Panc1 (cell line): ENCODE measurements at regions not wholly inside any gene's neighbourhood (a gene's known extent, or its start where the extent isn't known, plus 50 kb on each side); places are given as distances from the start of the nearest gene placed in this dataset.

Experiments
- ATAC-seq: fragments of 200-7000 bp; cut with Tn5 transposase; 2 replicates; pipeline ENCODE4 v1.9.1; 2020; ENCODE audit warnings: mild to moderate bottlenecking, moderate library complexity
- BruUV-seq: library from RNA; stranded (reverse); fragments of 400-500 nt; replicated peaks from 2 replicates; lab custom pipeline; 2021; lab: Mats Ljungman, UMichigan
- CTCF ChIA-PET: fragments of 300-600 bp; sonication (Branson Sonifier 250); formaldehyde crosslinking; loops from one replicate; lab custom pipeline; 2022; ENCODE audit warnings: antibody characterized with exemption; lab: Charles Lee
- POLR2A ChIA-PET: fragments of 300-600 bp; sonication (Branson Sonifier 250); formaldehyde crosslinking; loops from one replicate; lab custom pipeline; 2022; ENCODE audit warnings: antibody characterized with exemption; lab: Charles Lee
- DNase-seq: peaks from one replicate; pipeline ENCODE4 v3.0.0-alpha.2; 2010; ENCODE audit warnings: low read depth, low spot score
- H3K27ac ChIP-seq: 2 replicates; pipeline ENCODE4 v1.5.1; 2011; ENCODE audit warnings: mild to moderate bottlenecking, low read length, inconsistent platforms
- H3K27me3 ChIP-seq: fragments of 200-500 bp; sonication (Bioruptor generic); 2 replicates; pipeline ENCODE4 v1.6.0; 2014; ENCODE audit warnings: low read length, inconsistent platforms; ENCODE audit not compliant: control insufficient read depth, insufficient read depth
- H3K36me3 ChIP-seq: fragments of 200-500 bp; sonication (Bioruptor generic); 2 replicates; pipeline ENCODE4 v1.5.1; 2014; ENCODE audit warnings: inconsistent platforms, mild to moderate bottlenecking, low read length, moderate library complexity; ENCODE audit not compliant: control insufficient read depth, insufficient read depth
- H3K4me1 ChIP-seq: 2 replicates; pipeline ENCODE4 v1.5.1; 2011; ENCODE audit warnings: inconsistent platforms, mild to moderate bottlenecking, low read length, moderate library complexity; ENCODE audit not compliant: control insufficient read depth, insufficient read depth
- H3K4me3 ChIP-seq, 2 experiments: 2 replicates each; pipeline ENCODE4 v1.5.1; 2011 to 2012; ENCODE audit warnings: low read depth in 2 of 2, low read length in 2 of 2, mild to moderate bottlenecking in 2 of 2, inconsistent platforms in 1 of 2, moderate library complexity in 1 of 2
- H3K9me3 ChIP-seq: fragments of 200-500 bp; sonication (Bioruptor generic); 2 replicates; pipeline ENCODE4 v1.5.1; 2014; ENCODE audit warnings: low read depth, mild to moderate bottlenecking, inconsistent platforms, low read length, moderate library complexity; ENCODE audit not compliant: control insufficient read depth, insufficient read depth
- POLR2AphosphoS5 ChIP-seq: IDR thresholded peaks from 2 replicates; pipeline ENCODE4 v1.6.1; 2012; ENCODE audit warnings: mild to moderate bottlenecking, low read depth, low read length, moderate library complexity
- REST ChIP-seq, 2 experiments: IDR thresholded peaks; 2 replicates each; pipeline ENCODE4 v1.6.1; 2011 to 2012; ENCODE audit warnings: low read depth in 2 of 2, control low read depth in 1 of 2, low read length in 1 of 2, mild to moderate bottlenecking in 1 of 2, moderate library complexity in 1 of 2; ENCODE audit not compliant: insufficient read depth in 1 of 2
- SIN3A ChIP-seq: IDR thresholded peaks from 2 replicates; pipeline ENCODE4 v1.6.1; 2012; ENCODE audit warnings: low read depth, mild to moderate bottlenecking, low read length, moderate library complexity, borderline replicate concordance; ENCODE audit not compliant: insufficient read depth
- TCF7L2 ChIP-seq: IDR thresholded peaks from 2 replicates; pipeline ENCODE4 v1.6.1; 2011; ENCODE audit warnings: mild to moderate bottlenecking, low read depth, low read length, inconsistent platforms
- in situ Hi-C: cut with HindIII; loops from 2 replicates; pipeline ENCODE4 v1.10.0; 2016; ENCODE audit warnings: low sequenced_read_pairs, low pct_unique_long_range_greater_than_20kb
- intact Hi-C: fragments of 100-400 bp; cut with micrococcal nuclease; formaldehyde crosslinking; loops from one replicate; pipeline ENCODE4 v1.10.0; 2022; ENCODE audit not compliant: unreplicated experiment
- TF ChIP-seq, protein P1 (sequence below): fragments of 450-650 bp; IDR thresholded peaks from 2 replicates; pipeline ENCODE4 v1.5.1; 2017; ENCODE audit warnings: mild to moderate bottlenecking

DNA sequence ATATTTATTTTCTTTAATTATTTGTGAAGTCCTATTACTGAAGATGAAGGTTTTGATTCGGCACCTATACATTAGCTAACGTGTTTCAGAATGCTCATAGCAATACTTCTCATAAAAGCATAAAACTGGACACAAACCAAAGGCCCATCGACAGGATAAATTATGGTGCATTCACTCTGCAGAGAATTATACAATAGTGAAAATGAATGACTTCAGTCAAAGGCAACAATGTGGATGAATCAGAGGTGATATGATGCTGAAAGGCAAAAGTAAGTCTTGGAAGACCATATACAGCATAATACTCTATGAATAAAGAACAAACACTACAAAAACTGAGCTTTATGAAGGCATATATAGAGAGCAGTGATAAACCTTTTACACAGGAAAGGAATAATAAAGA, 156.6 kb upstream of the EGLN3 start:
- no TSS peak for BruUV-seq
- Histone ChIP-seq H3K36me3 (no peaks in the 10 kb centered on the region), H3K9me3 (no peaks in the 10 kb centered on the region), H3K27ac (no peak overlapping the region), H3K4me3 (no peak overlapping the region), H3K27me3 (no peaks in the 10 kb centered on the region), H3K4me1 (peaks cover 6% of the 10 kb centered on the region)
- DNase-seq (no peak), ATAC-seq (no peak)
- ChIA-PET POLR2A (no interaction called here), CTCF (no interaction called here)
- in situ Hi-C loops (no loop called here), intact Hi-C loops (no loop called here)
- no peak for TF ChIP-seq SIN3A
- no peak for TF ChIP-seq POLR2AphosphoS5
- TF ChIP-seq, protein P1, sequence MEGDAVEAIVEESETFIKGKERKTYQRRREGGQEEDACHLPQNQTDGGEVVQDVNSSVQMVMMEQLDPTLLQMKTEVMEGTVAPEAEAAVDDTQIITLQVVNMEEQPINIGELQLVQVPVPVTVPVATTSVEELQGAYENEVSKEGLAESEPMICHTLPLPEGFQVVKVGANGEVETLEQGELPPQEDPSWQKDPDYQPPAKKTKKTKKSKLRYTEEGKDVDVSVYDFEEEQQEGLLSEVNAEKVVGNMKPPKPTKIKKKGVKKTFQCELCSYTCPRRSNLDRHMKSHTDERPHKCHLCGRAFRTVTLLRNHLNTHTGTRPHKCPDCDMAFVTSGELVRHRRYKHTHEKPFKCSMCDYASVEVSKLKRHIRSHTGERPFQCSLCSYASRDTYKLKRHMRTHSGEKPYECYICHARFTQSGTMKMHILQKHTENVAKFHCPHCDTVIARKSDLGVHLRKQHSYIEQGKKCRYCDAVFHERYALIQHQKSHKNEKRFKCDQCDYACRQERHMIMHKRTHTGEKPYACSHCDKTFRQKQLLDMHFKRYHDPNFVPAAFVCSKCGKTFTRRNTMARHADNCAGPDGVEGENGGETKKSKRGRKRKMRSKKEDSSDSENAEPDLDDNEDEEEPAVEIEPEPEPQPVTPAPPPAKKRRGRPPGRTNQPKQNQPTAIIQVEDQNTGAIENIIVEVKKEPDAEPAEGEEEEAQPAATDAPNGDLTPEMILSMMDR, result no peak
- TF ChIP-seq REST (IDR thresholded peaks at IDR 0.05; ENCODE audit: insufficient read depth in 1 of 2, low read depth in 2 of 2, low read length in 1 of 2), result no peak
- TF ChIP-seq TCF7L2, result no peak

- intact Hi-C loops, result no loop called here
- BruUV-seq, result no TSS peak
These were observed 155.4 kb upstream of the EGLN3 start for GRCh38 chr14:34106310-34106709.

More at GRCh38 chr14:34106310-34106709, 155.4 kb upstream of the EGLN3 start:
- Histone ChIP-seq H3K27me3 (no peaks in the 10 kb centered on the region), H3K9me3 (no peaks in the 10 kb centered on the region), H3K36me3 (no peaks in the 10 kb centered on the region), H3K4me1 (no peaks in the 10 kb centered on the region), H3K27ac (no peak overlapping the region), H3K4me3 (no peak overlapping the region)
- CTCF ChIA-PET, result no interaction called here
- no peak for DNase-seq
- ATAC-seq, result no peak
- in situ Hi-C loops, result no loop called here
- POLR2A ChIA-PET, result no interaction called here
- TF ChIP-seq POLR2AphosphoS5 (no peak), TCF7L2 (no peak), REST (IDR thresholded peaks at IDR 0.05; ENCODE audit: insufficient read depth in 1 of 2, low read depth in 2 of 2, low read length in 1 of 2) (no peak), SIN3A (no peak)
- TF ChIP-seq, protein P1, result no peak
